ENCODE measurements at regions not wholly inside any gene's neighbourhood (a gene's known extent, or its start where the extent isn't known, plus 50 kb on each side); places are given as distances from the start of the nearest gene placed in this dataset.

- TF ChIP-seq UBTF (IDR thresholded peaks at IDR 0.05; ENCODE audit: borderline replicate concordance in 1 of 2, low read depth in 2 of 2, low read length in 2 of 2) (no peak), ZNF785 (CRISPR knock-in tag; IDR thresholded peaks at IDR 0.05) (no peak), ZNF57 (CRISPR knock-in tag; IDR thresholded peaks at IDR 0.05) (no peak), TAF1 (IDR thresholded peaks at IDR 0.05; ENCODE audit: control insufficient read depth, extremely low read depth, insufficient read depth, low read length, severe bottlenecking) (no peak)
- TF ChIP-seq, protein P1, sequence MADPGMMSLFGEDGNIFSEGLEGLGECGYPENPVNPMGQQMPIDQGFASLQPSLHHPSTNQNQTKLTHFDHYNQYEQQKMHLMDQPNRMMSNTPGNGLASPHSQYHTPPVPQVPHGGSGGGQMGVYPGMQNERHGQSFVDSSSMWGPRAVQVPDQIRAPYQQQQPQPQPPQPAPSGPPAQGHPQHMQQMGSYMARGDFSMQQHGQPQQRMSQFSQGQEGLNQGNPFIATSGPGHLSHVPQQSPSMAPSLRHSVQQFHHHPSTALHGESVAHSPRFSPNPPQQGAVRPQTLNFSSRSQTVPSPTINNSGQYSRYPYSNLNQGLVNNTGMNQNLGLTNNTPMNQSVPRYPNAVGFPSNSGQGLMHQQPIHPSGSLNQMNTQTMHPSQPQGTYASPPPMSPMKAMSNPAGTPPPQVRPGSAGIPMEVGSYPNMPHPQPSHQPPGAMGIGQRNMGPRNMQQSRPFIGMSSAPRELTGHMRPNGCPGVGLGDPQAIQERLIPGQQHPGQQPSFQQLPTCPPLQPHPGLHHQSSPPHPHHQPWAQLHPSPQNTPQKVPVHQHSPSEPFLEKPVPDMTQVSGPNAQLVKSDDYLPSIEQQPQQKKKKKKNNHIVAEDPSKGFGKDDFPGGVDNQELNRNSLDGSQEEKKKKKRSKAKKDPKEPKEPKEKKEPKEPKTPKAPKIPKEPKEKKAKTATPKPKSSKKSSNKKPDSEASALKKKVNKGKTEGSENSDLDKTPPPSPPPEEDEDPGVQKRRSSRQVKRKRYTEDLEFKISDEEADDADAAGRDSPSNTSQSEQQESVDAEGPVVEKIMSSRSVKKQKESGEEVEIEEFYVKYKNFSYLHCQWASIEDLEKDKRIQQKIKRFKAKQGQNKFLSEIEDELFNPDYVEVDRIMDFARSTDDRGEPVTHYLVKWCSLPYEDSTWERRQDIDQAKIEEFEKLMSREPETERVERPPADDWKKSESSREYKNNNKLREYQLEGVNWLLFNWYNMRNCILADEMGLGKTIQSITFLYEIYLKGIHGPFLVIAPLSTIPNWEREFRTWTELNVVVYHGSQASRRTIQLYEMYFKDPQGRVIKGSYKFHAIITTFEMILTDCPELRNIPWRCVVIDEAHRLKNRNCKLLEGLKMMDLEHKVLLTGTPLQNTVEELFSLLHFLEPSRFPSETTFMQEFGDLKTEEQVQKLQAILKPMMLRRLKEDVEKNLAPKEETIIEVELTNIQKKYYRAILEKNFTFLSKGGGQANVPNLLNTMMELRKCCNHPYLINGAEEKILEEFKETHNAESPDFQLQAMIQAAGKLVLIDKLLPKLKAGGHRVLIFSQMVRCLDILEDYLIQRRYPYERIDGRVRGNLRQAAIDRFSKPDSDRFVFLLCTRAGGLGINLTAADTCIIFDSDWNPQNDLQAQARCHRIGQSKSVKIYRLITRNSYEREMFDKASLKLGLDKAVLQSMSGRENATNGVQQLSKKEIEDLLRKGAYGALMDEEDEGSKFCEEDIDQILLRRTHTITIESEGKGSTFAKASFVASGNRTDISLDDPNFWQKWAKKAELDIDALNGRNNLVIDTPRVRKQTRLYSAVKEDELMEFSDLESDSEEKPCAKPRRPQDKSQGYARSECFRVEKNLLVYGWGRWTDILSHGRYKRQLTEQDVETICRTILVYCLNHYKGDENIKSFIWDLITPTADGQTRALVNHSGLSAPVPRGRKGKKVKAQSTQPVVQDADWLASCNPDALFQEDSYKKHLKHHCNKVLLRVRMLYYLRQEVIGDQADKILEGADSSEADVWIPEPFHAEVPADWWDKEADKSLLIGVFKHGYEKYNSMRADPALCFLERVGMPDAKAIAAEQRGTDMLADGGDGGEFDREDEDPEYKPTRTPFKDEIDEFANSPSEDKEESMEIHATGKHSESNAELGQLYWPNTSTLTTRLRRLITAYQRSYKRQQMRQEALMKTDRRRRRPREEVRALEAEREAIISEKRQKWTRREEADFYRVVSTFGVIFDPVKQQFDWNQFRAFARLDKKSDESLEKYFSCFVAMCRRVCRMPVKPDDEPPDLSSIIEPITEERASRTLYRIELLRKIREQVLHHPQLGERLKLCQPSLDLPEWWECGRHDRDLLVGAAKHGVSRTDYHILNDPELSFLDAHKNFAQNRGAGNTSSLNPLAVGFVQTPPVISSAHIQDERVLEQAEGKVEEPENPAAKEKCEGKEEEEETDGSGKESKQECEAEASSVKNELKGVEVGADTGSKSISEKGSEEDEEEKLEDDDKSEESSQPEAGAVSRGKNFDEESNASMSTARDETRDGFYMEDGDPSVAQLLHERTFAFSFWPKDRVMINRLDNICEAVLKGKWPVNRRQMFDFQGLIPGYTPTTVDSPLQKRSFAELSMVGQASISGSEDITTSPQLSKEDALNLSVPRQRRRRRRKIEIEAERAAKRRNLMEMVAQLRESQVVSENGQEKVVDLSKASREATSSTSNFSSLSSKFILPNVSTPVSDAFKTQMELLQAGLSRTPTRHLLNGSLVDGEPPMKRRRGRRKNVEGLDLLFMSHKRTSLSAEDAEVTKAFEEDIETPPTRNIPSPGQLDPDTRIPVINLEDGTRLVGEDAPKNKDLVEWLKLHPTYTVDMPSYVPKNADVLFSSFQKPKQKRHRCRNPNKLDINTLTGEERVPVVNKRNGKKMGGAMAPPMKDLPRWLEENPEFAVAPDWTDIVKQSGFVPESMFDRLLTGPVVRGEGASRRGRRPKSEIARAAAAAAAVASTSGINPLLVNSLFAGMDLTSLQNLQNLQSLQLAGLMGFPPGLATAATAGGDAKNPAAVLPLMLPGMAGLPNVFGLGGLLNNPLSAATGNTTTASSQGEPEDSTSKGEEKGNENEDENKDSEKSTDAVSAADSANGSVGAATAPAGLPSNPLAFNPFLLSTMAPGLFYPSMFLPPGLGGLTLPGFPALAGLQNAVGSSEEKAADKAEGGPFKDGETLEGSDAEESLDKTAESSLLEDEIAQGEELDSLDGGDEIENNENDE (IDR thresholded peaks at IDR 0.05; ENCODE audit: low read depth, low read length) = no peak
- TF ChIP-seq, protein P2, sequence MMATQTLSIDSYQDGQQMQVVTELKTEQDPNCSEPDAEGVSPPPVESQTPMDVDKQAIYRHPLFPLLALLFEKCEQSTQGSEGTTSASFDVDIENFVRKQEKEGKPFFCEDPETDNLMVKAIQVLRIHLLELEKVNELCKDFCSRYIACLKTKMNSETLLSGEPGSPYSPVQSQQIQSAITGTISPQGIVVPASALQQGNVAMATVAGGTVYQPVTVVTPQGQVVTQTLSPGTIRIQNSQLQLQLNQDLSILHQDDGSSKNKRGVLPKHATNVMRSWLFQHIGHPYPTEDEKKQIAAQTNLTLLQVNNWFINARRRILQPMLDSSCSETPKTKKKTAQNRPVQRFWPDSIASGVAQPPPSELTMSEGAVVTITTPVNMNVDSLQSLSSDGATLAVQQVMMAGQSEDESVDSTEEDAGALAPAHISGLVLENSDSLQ (IDR thresholded peaks at IDR 0.05) = no peak
Measured at GRCh38 chr13:40061466-40062450, 406.3 kb downstream of the COG6 start (continued).
